PC-3 (cell line): ENCODE measurements at regions not wholly inside any gene's neighbourhood (a gene's known extent, or its start where the extent isn't known, plus 50 kb on each side); places are given as distances from the start of the nearest gene placed in this dataset.

Experiments used
- EZH2phosphoT487 ChIP-seq: fragments of 300-600 bp; sonication (generic); IDR thresholded peaks from 2 replicates; pipeline ENCODE4 v1.6.1; 2018; ENCODE audit warnings: mild to moderate bottlenecking, antibody characterized with exemption, low read length, borderline replicate concordance
- TF ChIP-seq, protein P1 (sequence below): fragments of 300-600 bp; sonication (generic); conservative IDR thresholded peaks from 2 replicates; pipeline ENCODE4 v1.5.1; 2017; ENCODE audit warnings: antibody characterized with exemption, low read depth, mild to moderate bottlenecking, low read length

DNA sequence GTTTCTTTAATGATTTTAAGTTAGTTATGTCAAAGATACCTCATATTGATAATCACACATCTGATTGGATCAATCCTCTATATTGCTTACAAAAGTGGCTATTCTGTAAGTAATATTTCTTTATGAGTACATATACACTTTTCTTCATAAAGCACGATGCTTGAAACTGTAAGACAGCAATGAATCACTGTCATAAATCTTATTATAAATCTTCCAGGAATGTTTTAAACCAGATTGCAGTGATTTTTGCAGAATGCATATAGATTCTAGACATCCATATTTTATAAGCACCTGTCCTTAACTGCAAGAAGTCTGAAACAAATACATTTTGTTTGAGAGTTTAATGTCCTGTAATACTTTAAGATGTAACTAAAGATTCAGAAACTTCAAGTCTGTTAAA lies 367.0 kb upstream of the FANCL start:
- TF ChIP-seq, protein P1, sequence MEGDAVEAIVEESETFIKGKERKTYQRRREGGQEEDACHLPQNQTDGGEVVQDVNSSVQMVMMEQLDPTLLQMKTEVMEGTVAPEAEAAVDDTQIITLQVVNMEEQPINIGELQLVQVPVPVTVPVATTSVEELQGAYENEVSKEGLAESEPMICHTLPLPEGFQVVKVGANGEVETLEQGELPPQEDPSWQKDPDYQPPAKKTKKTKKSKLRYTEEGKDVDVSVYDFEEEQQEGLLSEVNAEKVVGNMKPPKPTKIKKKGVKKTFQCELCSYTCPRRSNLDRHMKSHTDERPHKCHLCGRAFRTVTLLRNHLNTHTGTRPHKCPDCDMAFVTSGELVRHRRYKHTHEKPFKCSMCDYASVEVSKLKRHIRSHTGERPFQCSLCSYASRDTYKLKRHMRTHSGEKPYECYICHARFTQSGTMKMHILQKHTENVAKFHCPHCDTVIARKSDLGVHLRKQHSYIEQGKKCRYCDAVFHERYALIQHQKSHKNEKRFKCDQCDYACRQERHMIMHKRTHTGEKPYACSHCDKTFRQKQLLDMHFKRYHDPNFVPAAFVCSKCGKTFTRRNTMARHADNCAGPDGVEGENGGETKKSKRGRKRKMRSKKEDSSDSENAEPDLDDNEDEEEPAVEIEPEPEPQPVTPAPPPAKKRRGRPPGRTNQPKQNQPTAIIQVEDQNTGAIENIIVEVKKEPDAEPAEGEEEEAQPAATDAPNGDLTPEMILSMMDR, result no peak
- no peak for TF ChIP-seq EZH2phosphoT487
